NAMALWA (cell line): ENCODE measurements at regions not wholly inside any gene's neighbourhood (a gene's known extent, or its start where the extent isn't known, plus 50 kb on each side); places are given as distances from the start of the nearest gene placed in this dataset.

Source experiments
- DNase-seq: peaks from one replicate; pipeline ENCODE4 v3.0.0-alpha.2; 2015; ENCODE audit warnings: low spot score

- no peak for DNase-seq
Measured at GRCh38 chr16:65908568-65908967, 457.9 kb upstream of the CDH5 start.

- no peak for DNase-seq
Measured at GRCh38 chr16:65905331-65905730, 461.2 kb upstream of the CDH5 start.

DNA sequence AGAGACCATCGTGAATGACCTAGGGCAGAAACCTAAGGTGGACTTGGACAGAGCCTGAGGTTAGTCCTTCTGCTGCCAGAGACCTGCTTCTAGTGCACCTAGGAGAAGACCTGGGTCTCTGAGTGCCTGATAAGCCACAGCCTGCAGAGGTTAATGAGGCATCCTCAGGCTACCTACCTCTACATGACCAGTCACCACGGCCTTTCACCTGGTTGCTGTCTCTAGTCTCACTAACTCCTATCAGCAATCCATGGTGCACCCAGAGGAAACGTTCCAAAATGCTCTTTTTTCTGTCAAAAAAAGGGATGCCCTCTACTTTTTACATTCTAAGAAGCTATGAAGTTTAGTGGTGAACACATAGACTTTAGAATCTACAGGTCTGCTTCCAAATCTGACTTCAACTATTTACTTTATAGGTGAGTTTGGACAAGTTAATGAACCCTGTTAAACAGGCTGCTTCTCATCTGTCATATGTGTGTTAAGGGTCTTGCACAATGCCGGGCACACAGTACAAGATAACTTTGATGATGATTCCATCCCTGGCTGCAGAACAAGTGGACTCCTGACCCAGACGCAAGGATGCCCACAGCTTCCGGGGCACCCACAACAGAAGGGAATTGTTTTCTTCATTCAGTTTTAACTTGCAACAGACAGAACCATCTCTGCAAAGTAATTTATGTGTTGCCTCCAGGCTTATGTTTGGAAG is 469.9 kb upstream of the CDH5 start:
- no peak for DNase-seq

DNA sequence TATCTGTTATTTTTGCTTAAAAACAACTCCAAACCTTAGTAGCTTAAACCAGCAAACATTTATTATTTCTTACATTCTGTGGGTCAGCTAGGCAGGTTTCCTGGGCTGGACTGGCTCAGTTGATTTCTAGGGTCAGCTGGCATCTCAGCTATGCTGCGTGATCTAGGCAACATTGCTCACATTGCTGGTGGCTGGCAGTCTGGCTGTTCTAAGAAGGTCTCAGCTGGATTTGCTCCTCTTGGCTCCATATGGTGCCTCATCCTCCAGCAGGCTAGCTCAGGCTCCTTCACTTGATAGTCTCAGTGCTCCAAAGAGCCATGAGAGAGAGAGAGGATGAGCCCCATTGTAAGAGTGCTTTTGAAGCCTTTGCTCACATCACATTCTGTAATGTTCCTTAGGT is 470.6 kb upstream of the CDH5 start:
- no peak for DNase-seq

DNA sequence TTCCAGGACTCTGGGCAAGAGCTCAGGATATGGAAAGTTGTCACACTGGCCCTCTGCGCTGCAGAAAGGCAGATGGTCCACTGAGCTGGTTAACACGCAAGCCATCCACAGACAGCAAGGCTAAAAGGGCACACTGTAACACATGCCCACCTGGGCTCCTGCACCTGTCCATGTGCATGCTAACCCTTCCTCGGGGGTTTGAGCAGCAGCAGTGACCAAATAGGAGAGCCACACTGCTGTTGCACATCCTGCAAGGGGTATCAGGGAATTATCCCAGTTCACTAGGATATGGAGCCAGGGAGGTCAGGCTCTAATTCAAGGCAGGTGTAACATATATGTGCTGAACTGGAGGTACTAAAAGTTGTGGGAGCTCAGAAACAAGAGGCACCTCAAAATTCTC is 471.0 kb upstream of the CDH5 start:
- no peak for DNase-seq

DNA sequence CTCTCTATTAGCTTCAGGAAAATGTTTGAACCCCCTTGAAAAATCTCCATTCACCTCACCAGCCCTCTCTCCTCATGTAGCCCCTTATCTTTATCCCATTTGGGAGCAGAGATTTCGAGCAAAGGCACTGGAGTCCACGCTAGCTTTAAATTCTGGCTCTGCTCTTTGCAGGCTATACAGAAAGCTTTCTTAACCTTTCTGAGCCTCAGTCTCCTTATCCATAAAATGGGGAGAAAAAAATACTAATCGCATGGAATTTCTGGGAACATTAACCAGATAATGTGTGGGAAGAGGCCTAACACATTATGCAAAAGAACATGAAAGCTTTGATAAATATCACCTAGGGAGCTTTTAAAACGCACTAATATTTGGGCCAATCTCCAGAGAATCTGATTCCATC is 476.3 kb upstream of the CDH5 start:
- DNase-seq = no peak

GRCh38 chr16:65889533-65889966 is 476.9 kb upstream of the CDH5 start:
- no peak for DNase-seq

DNA sequence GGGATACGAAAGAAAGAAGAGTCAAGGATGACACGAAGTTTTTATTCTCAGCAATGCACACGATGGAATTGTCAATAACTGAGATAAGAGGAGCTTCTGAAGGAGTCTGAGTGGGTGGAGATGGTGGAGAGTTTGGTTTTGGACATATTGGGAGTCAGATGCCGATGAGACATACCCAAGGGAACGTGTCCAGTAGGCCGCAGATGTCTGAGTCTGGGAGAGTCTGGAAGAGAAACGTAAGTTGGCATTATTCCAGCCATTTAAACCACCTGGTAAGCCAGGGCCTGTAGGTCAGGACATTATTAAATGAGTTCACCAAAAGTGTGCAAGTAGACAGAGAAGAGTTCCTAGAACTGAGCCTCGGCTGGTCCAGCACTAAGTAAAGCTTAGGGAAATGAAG is 478.3 kb upstream of the CDH5 start:
- DNase-seq = no peak

GRCh38 chr16:65884018-65884417 is 482.5 kb upstream of the CDH5 start:
- no peak for DNase-seq

- DNase-seq = no peak
Measured at GRCh38 chr16:65878347-65878746, 488.1 kb upstream of the CDH5 start.

GRCh38 chr16:65876624-65877023 is 489.9 kb upstream of the CDH5 start:
- no peak for DNase-seq

DNA sequence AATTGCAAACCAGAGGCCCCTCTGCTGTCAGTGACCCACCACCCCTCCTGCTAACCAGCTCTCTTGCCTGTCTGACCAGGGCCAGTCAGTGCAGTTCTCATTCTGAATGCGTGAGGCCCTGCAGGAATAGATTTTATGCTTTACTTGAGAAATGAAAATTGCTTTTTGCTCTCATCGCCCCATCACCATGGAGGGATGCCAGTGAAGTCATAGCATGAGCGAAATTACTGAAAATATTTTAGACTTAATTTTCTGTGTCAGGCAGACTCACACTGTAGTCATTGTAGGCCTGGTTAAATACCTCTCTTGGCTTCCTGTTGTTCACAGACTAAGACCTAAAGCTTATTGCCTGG is 490.5 kb upstream of the CDH5 start:
- DNase-seq = no peak

GRCh38 chr16:65875381-65876055 is 491.0 kb upstream of the CDH5 start:
- DNase-seq = no peak

DNA sequence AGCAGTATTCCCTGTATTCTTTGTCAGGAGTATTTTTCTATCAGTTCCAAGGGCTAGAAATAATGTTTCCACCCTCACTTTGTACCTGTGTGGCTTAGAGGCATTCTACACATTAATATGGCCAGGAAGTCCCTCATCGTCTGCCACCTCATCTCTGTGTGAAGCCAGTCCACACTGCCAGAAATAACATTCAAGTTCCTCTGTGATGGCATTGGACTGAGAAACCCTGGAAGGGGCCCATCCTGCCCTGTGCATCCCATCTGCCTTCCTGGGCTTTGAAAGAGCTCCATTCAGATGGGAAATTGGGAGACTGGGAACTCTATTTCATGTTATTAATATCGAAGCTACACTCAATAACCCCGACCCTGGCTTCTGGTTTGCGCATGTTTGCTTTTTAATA is 497.2 kb upstream of the CDH5 start:
- no peak for DNase-seq

- no peak for DNase-seq
Measured at GRCh38 chr16:65867276-65867960, 499.1 kb upstream of the CDH5 start.

DNA sequence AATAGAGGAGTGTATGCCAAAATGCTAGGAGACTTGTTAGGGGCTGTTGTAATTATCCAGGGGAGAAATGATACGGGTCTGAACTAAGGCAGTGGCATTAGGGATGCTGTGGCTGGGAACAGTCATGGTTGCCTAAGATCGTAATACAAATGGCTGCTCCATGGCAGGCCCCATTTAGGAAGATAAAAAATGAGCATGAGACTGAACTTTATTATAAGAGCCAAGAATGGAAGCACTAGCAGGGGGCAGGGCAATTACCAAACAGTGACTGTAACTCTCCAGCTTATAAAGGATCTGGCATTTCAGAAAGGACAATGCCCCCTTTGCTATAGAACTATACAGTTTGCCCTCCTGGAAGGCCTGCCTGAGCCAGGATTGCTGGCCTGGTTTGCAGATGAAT is 503.3 kb upstream of the CDH5 start:
- no peak for DNase-seq

- DNase-seq = no peak
Measured at GRCh38 chr16:65861131-65861731, 505.3 kb upstream of the CDH5 start.

GRCh38 chr16:65855171-65856145 is 511.0 kb upstream of the CDH5 start:
- no peak for DNase-seq

DNA sequence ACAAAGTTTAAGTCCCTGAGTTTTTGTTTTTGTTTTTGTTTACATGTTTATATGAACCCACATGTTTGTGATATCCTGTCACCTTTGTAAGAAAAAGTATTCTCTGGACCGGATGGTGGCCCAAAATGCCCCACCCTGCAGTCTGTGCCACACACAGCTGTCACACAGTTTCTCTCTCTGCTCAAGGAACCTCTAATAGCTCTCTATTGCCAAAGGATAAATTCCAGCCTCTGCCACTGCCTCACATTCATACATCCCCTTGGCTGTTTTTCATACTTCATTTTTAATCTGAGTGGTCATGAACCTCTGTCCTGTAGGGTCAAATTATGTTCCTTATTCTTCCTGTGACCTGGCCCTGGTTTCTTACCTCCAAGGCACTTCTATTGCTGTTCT is 520.3 kb upstream of the CDH5 start:
- DNase-seq = no peak

DNA sequence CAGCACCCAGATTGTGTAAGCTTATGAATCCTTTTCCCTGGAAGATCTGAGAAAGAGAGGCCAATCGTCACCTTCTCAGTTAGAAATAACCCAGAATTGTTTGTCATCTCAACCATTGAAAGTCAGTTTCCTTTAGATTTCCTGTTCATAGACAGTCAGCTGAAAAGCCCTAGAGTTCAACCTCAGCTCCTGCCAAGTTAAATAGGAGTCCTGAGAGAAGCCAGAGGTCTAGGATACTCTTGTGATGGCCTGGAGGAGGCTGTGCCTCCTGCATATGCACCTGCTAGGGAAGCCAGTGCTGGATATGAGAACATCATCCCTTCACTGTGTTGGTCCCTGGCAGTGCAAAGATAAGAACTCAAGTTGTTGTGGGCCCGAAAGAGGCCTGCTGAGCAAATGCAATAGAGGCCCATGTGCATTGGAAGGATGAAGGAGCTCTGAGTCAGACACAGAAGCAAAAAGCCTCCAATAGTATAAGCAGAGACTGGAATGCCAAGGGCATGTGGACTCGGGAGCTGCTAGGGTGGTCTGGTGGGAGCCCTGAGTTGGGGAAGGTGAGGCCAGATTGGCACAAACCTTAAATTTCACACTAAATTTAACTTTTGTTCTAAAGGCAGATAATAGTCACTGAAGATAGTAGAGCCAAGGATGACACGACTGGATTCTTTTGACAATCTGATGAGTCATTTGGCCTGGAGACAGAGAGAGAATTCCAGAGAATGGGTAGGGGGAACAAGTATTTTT is 520.9 kb upstream of the CDH5 start:
- no peak for DNase-seq

GRCh38 chr16:65843941-65844340 is 522.5 kb upstream of the CDH5 start:
- DNase-seq = no peak
